Neural cell (in vitro differentiated cells): ENCODE measurements at regions not wholly inside any gene's neighbourhood (a gene's known extent, or its start where the extent isn't known, plus 50 kb on each side); places are given as distances from the start of the nearest gene placed in this dataset.

Experiments used
- H2AFZ ChIP-seq: fragments of 200-600, 300-800 bp; sonication (generic), shearing (Covaris generic); 2 replicates; pipeline ENCODE4 v1.6.0; 2014; ENCODE audit warnings: low read depth, mild to moderate bottlenecking, antibody characterized with exemption, low read length, moderate library complexity
- H3F3A ChIP-seq: fragments of 200-600 bp; shearing (Covaris generic); 2 replicates; pipeline ENCODE4 v1.6.1; 2016; ENCODE audit warnings: mild to moderate bottlenecking, moderate library complexity, mixed read lengths, antibody characterized with exemption, low read length; ENCODE audit not compliant: insufficient read depth, poor library complexity, severe bottlenecking
- H3K27ac ChIP-seq: fragments of 200-600, 300-800 bp; sonication (generic), shearing (Covaris generic); 2 replicates; pipeline ENCODE4 v1.5.1; 2014; ENCODE audit warnings: mild to moderate bottlenecking, low read length, moderate library complexity
- H3K27me3 ChIP-seq: fragments of 300-800, 200-600 bp; sonication (generic), shearing (Covaris generic); 2 replicates; pipeline ENCODE4 v1.6.0; 2014; ENCODE audit warnings: mild to moderate bottlenecking, low read depth, low read length, moderate library complexity; ENCODE audit not compliant: insufficient read depth
- H3K36me3 ChIP-seq: fragments of 300-800, 200-600 bp; sonication (generic), shearing (Covaris generic); 2 replicates; pipeline ENCODE4 v1.5.1; 2014; ENCODE audit warnings: mild to moderate bottlenecking, antibody characterized with exemption, low read length, moderate library complexity; ENCODE audit not compliant: insufficient read depth
- H3K4me2 ChIP-seq: fragments of 300-800, 200-600 bp; sonication (generic), shearing (Covaris generic); 2 replicates; pipeline ENCODE4 v1.6.0; 2014; ENCODE audit warnings: mild to moderate bottlenecking, low read length
- H3K4me3 ChIP-seq: fragments of 300-800, 200-600 bp; sonication (generic), shearing (Covaris generic); 2 replicates; pipeline ENCODE4 v1.5.1; 2014; ENCODE audit warnings: mild to moderate bottlenecking, low read length, moderate library complexity
- H3K79me2 ChIP-seq: fragments of 200-600 bp; shearing (Covaris generic); replicated peaks from 2 replicates; pipeline ENCODE4 v1.6.0; 2014; ENCODE audit warnings: mild to moderate bottlenecking, low read length, moderate library complexity; ENCODE audit not compliant: insufficient read depth
- H3K9ac ChIP-seq: fragments of 300-800, 200-600 bp; sonication (generic), shearing (Covaris generic); 2 replicates; pipeline ENCODE4 v1.6.1; 2016; ENCODE audit warnings: mild to moderate bottlenecking, low read length, mixed read lengths
- H3K9me2 ChIP-seq: fragments of 200-600 bp; shearing (Covaris generic); 2 replicates; pipeline ENCODE4 v1.6.1; 2016; ENCODE audit warnings: mild to moderate bottlenecking, low read length, mixed read lengths; ENCODE audit not compliant: insufficient read depth
- H3K9me3 ChIP-seq: fragments of 200-600, 300-800 bp; sonication (generic), shearing (Covaris generic); 2 replicates; pipeline ENCODE4 v1.6.1; 2016; ENCODE audit warnings: mild to moderate bottlenecking, mixed run types, low read length, moderate library complexity, mixed read lengths
- H4K20me1 ChIP-seq: fragments of 200-600 bp; shearing (Covaris generic); 2 replicates; pipeline ENCODE4 v1.6.1; 2016; ENCODE audit warnings: mild to moderate bottlenecking, mixed run types; ENCODE audit not compliant: insufficient read depth
- EP300 ChIP-seq: fragments of 450-650 bp; conservative IDR thresholded peaks from 2 replicates; pipeline ENCODE4 v1.6.1; 2014; ENCODE audit warnings: antibody characterized with exemption, mild to moderate bottlenecking, moderate library complexity; ENCODE audit not compliant: poor library complexity, severe bottlenecking
- EZH2 ChIP-seq: fragments of 200-600, 300-800 bp; shearing (Covaris generic), sonication (generic); IDR thresholded peaks from 2 replicates; pipeline ENCODE4 v1.6.1; 2014; ENCODE audit warnings: antibody characterized with exemption, low read length, borderline replicate concordance, mild to moderate bottlenecking; ENCODE audit not compliant: insufficient read depth, poor library complexity, severe bottlenecking
- MXI1 ChIP-seq: fragments of 450-650 bp; conservative IDR thresholded peaks from 2 replicates; pipeline ENCODE4 v1.6.1; 2014; ENCODE audit warnings: antibody characterized with exemption, mild to moderate bottlenecking; ENCODE audit not compliant: poor library complexity, severe bottlenecking
- POLR2AphosphoS5 ChIP-seq: IDR thresholded peaks from 2 replicates; pipeline ENCODE4 v1.6.1; 2012
- RAD21 ChIP-seq: fragments of 450-650 bp; conservative IDR thresholded peaks from 2 replicates; pipeline ENCODE4 v1.6.1; 2014; ENCODE audit warnings: antibody characterized with exemption, mild to moderate bottlenecking, moderate library complexity
- SMC3 ChIP-seq: fragments of 450-650 bp; conservative IDR thresholded peaks from 2 replicates; pipeline ENCODE4 v1.6.1; 2014; ENCODE audit warnings: antibody characterized with exemption, mild to moderate bottlenecking, moderate library complexity; ENCODE audit not compliant: poor library complexity
- TAF1 ChIP-seq: IDR thresholded peaks from 2 replicates; pipeline ENCODE4 v1.6.1; 2012; ENCODE audit warnings: low read depth
- TF ChIP-seq, protein P1 (sequence below): fragments of 450-650 bp; IDR thresholded peaks from 2 replicates; pipeline ENCODE4 v1.5.1; 2014; ENCODE audit warnings: antibody characterized with exemption, mild to moderate bottlenecking, moderate library complexity; ENCODE audit not compliant: poor library complexity, severe bottlenecking
- TF ChIP-seq, protein P2 (sequence below): IDR thresholded peaks from 2 replicates; pipeline ENCODE4 v1.6.1; 2012; ENCODE audit warnings: borderline replicate concordance

DNA sequence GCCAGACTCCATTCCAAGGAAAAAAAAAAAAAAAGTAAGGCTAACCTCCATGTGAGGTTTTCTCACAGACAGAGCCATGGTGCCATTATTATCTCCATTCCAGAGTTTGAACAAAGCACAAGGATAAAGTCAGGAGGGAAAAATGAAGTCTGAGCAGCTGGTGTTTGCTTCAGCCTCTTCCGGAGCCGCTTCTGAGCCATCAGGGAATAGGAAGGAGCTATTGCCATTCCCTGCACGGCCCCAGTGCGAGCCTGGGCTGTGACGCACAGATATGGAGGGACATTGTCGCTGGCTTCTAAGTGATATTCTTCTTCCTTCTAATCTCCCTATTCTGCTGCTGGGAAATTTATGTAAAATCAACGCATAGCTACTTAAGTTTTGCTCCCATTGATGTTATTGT lies 69.5 kb upstream of the PIRT start:
- no peak overlapping the region for H3K4me2 ChIP-seq
- H3K27ac ChIP-seq: no peak overlapping the region
- H3K79me2 ChIP-seq: no peaks in the 10 kb centered on the region
- no peaks in the 10 kb centered on the region for H3K9me3 ChIP-seq
- H3K4me3 ChIP-seq: no peak overlapping the region
- no peaks in the 10 kb centered on the region for H3K9me2 ChIP-seq
- no peaks in the 10 kb centered on the region for H3K36me3 ChIP-seq
- H3K27me3 ChIP-seq: no peaks in the 10 kb centered on the region
- H4K20me1 ChIP-seq: no peaks in the 10 kb centered on the region
- no peak overlapping the region for H3K9ac ChIP-seq
- H2AFZ ChIP-seq: no peak overlapping the region
- TF ChIP-seq SMC3 (no peak), POLR2AphosphoS5 (no peak), TAF1 (no peak), EP300 (no peak), RAD21 (no peak), EZH2 (no peak), MXI1 (no peak)
- TF ChIP-seq, protein P1, sequence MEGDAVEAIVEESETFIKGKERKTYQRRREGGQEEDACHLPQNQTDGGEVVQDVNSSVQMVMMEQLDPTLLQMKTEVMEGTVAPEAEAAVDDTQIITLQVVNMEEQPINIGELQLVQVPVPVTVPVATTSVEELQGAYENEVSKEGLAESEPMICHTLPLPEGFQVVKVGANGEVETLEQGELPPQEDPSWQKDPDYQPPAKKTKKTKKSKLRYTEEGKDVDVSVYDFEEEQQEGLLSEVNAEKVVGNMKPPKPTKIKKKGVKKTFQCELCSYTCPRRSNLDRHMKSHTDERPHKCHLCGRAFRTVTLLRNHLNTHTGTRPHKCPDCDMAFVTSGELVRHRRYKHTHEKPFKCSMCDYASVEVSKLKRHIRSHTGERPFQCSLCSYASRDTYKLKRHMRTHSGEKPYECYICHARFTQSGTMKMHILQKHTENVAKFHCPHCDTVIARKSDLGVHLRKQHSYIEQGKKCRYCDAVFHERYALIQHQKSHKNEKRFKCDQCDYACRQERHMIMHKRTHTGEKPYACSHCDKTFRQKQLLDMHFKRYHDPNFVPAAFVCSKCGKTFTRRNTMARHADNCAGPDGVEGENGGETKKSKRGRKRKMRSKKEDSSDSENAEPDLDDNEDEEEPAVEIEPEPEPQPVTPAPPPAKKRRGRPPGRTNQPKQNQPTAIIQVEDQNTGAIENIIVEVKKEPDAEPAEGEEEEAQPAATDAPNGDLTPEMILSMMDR: no peak
- TF ChIP-seq, protein P2, sequence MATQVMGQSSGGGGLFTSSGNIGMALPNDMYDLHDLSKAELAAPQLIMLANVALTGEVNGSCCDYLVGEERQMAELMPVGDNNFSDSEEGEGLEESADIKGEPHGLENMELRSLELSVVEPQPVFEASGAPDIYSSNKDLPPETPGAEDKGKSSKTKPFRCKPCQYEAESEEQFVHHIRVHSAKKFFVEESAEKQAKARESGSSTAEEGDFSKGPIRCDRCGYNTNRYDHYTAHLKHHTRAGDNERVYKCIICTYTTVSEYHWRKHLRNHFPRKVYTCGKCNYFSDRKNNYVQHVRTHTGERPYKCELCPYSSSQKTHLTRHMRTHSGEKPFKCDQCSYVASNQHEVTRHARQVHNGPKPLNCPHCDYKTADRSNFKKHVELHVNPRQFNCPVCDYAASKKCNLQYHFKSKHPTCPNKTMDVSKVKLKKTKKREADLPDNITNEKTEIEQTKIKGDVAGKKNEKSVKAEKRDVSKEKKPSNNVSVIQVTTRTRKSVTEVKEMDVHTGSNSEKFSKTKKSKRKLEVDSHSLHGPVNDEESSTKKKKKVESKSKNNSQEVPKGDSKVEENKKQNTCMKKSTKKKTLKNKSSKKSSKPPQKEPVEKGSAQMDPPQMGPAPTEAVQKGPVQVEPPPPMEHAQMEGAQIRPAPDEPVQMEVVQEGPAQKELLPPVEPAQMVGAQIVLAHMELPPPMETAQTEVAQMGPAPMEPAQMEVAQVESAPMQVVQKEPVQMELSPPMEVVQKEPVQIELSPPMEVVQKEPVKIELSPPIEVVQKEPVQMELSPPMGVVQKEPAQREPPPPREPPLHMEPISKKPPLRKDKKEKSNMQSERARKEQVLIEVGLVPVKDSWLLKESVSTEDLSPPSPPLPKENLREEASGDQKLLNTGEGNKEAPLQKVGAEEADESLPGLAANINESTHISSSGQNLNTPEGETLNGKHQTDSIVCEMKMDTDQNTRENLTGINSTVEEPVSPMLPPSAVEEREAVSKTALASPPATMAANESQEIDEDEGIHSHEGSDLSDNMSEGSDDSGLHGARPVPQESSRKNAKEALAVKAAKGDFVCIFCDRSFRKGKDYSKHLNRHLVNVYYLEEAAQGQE: no peak
- H3F3A ChIP-seq: no peaks in the 10 kb centered on the region

DNA sequence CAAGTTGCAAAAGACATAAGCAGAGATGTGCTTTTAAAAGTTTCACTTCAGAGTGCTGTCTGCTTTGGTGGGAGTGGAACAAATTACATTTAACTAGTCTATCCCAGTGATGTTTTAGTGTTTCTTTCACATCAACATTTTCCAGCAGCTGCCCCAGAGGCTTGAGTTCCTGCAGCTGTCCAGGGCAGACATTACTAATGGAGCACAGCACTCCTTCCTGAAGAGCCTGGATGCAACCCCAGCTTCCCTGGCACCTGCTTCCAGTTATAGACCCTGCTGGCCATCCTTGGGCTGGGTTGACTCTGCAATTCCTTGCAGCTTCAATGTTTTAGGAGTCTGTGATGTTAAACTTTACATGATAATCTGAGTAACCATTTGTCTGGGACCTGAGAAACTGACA lies 61.4 kb upstream of the PIRT start:
- Histone ChIP-seq H3K4me3 (no peak overlapping the region), H4K20me1 (no peaks in the 10 kb centered on the region), H2AFZ (no peak overlapping the region), H3K79me2 (no peaks in the 10 kb centered on the region), H3K27me3 (no peaks in the 10 kb centered on the region), H3K9ac (no peak overlapping the region), H3F3A (no peaks in the 10 kb centered on the region), H3K27ac (no peak overlapping the region), H3K36me3 (no peaks in the 10 kb centered on the region), H3K4me2 (no peak overlapping the region), H3K9me2 (no peaks in the 10 kb centered on the region), H3K9me3 (no peaks in the 10 kb centered on the region)
- TF ChIP-seq, protein P2: no peak
- TF ChIP-seq MXI1: no peak
- no peak for TF ChIP-seq TAF1
- no peak for TF ChIP-seq RAD21
- TF ChIP-seq, protein P1: no peak
- TF ChIP-seq POLR2AphosphoS5: no peak
- no peak for TF ChIP-seq SMC3
- no peak for TF ChIP-seq EZH2
- TF ChIP-seq EP300: no peak
